Endothelial cell of umbilical vein (primary cell): ENCODE measurements at regions not wholly inside any gene's neighbourhood (a gene's known extent, or its start where the extent isn't known, plus 50 kb on each side); places are given as distances from the start of the nearest gene placed in this dataset.

Experiments used
- BruUV-seq: library from RNA; stranded (reverse); fragments of 400-500 nt; replicated peaks from 2 replicates; lab custom pipeline; 2021; lab: Mats Ljungman, UMichigan
- CTCF ChIA-PET: fragments of 300-600, 350-600 bp; sonication (Branson Sonifier 250); formaldehyde crosslinking; loops from one replicate; lab custom pipeline; 2021; ENCODE audit warnings: antibody characterized with exemption, inconsistent platforms; lab: Charles Lee
- POLR2A ChIA-PET: fragments of 300-600, 350-600 bp; sonication (Branson Sonifier 250); formaldehyde crosslinking; loops from one replicate; lab custom pipeline; 2021; ENCODE audit warnings: antibody characterized with exemption, inconsistent platforms; lab: Charles Lee
- DNase-seq: peaks from one replicate; pipeline ENCODE4 v3.0.0-alpha.2; 2011; ENCODE audit warnings: low read depth, low spot score
- FAIRE-seq: peaks from 2 replicates; lab custom pipeline; 2011; peaks lifted over from hg19 to GRCh38; lab: Jason Lieb, UNC
- H2AFZ ChIP-seq: 2 replicates; pipeline ENCODE4 v1.6.0; 2012; ENCODE audit warnings: low read depth, low read length, control low read depth, inconsistent platforms
- H3K27ac ChIP-seq: 2 replicates; pipeline ENCODE4 v1.5.1; 2011; ENCODE audit warnings: low read depth, mild to moderate bottlenecking, control low read depth, low read length, moderate library complexity; ENCODE audit not compliant: insufficient read depth
- H3K27me3 ChIP-seq, 2 experiments: 2 replicates each; pipeline versions ENCODE4 v1.6.0 to v1.6.1; 2011; ENCODE audit warnings: low read length in 2 of 2, mixed read lengths in 1 of 2; ENCODE audit not compliant: control insufficient read depth in 2 of 2, insufficient read depth in 2 of 2
- H3K36me3 ChIP-seq, 2 experiments: 2 replicates in 1 of 2; 3 replicates in 1 of 2; pipeline ENCODE4 v1.5.1; 2011; ENCODE audit warnings: low read length in 2 of 2, mild to moderate bottlenecking in 1 of 2, moderate library complexity in 1 of 2; ENCODE audit not compliant: control insufficient read depth in 2 of 2, insufficient read depth in 2 of 2; ENCODE audit errors: extremely low read depth in 1 of 2
- H3K4me1 ChIP-seq: 3 replicates; pipeline ENCODE4 v1.5.1; 2011; ENCODE audit warnings: mild to moderate bottlenecking, low read length; ENCODE audit not compliant: control insufficient read depth, insufficient read depth; ENCODE audit errors: extremely low read depth
- H3K4me2 ChIP-seq: 2 replicates; pipeline ENCODE4 v1.6.1; 2011; ENCODE audit warnings: low read length, control low read depth, mixed read lengths; ENCODE audit not compliant: insufficient read depth
- H3K4me3 ChIP-seq, 3 experiments: fragments of 200-600 bp in 1 of 3; sonication (generic), shearing (Covaris generic) in 1 of 3; replicated peaks in 1 of 3; 2 replicates each; pipeline ENCODE4 v1.5.1; 2011 to 2016; ENCODE audit warnings: control low read depth in 3 of 3, low read length in 3 of 3, mild to moderate bottlenecking in 2 of 3, inconsistent platforms in 1 of 3, low read depth in 1 of 3, moderate library complexity in 1 of 3; ENCODE audit not compliant: insufficient read depth in 1 of 3
- H3K79me2 ChIP-seq: 2 replicates; pipeline ENCODE4 v1.6.0; 2012; ENCODE audit warnings: low read length, inconsistent platforms; ENCODE audit not compliant: control insufficient read depth, insufficient read depth
- H3K9ac ChIP-seq: replicated peaks from 2 replicates; pipeline ENCODE3; 2011; ENCODE audit warnings: low read length, control low read depth; ENCODE audit not compliant: insufficient read depth; ENCODE audit errors: extremely low read depth
- H3K9me1 ChIP-seq: replicated peaks from 3 replicates; pipeline ENCODE4 v1.6.0; 2011; ENCODE audit warnings: mild to moderate bottlenecking, low read length; ENCODE audit not compliant: control insufficient read depth, insufficient read depth; ENCODE audit errors: extremely low read depth
- H3K9me3 ChIP-seq: replicated peaks from 2 replicates; pipeline ENCODE4 v1.5.1; 2012; ENCODE audit warnings: low read length, inconsistent platforms; ENCODE audit not compliant: control insufficient read depth, insufficient read depth
- H4K20me1 ChIP-seq: replicated peaks from 2 replicates; pipeline ENCODE3; 2011; ENCODE audit warnings: mild to moderate bottlenecking, low read length; ENCODE audit not compliant: control insufficient read depth, insufficient read depth; ENCODE audit errors: extremely low read depth
- EZH2 ChIP-seq: IDR thresholded peaks from 2 replicates; pipeline ENCODE4 v1.6.1; 2012; ENCODE audit warnings: borderline replicate concordance, low read depth, mild to moderate bottlenecking, moderate library complexity, low read length, inconsistent platforms; ENCODE audit not compliant: severe bottlenecking
- FOS ChIP-seq: IDR thresholded peaks from 2 replicates; pipeline ENCODE4 v1.6.1; 2011; ENCODE audit warnings: mild to moderate bottlenecking, low read length, moderate library complexity, borderline replicate concordance; ENCODE audit not compliant: insufficient read depth
- GATA2 ChIP-seq: IDR thresholded peaks from 2 replicates; pipeline ENCODE4 v1.7.0; 2011; ENCODE audit warnings: low read depth, mild to moderate bottlenecking, moderate library complexity, mixed read lengths, low read length; ENCODE audit not compliant: insufficient read length, insufficient read depth
- JUN ChIP-seq: IDR thresholded peaks from 2 replicates; pipeline ENCODE4 v1.6.1; 2011; ENCODE audit warnings: borderline replicate concordance, low read depth; ENCODE audit not compliant: insufficient read length, insufficient read depth
- MYC ChIP-seq: IDR thresholded peaks from one replicate; pipeline ENCODE4 v1.6.1; 2011; ENCODE audit warnings: mild to moderate bottlenecking, low read depth, low read length
- POLR2A ChIP-seq: IDR thresholded peaks from 2 replicates; pipeline ENCODE4 v1.6.1; 2012; ENCODE audit warnings: low read depth, mild to moderate bottlenecking, control low read depth, low read length
- POLR2AphosphoS5 ChIP-seq: IDR thresholded peaks from 2 replicates; pipeline ENCODE4 v1.6.1; 2012; ENCODE audit warnings: low read depth, mild to moderate bottlenecking, control low read depth, low read length, moderate library complexity; ENCODE audit not compliant: insufficient read depth
- dilution Hi-C: fragments of 300-500 bp; cut with MboI; formaldehyde crosslinking; loops from one replicate; pipeline ENCODE4 v1.15.0; 2019; ENCODE audit warnings: low sequenced_read_pairs; ENCODE audit not compliant: extremely low pct_ligation_motif_present
- intact Hi-C: fragments of 100-400 bp; cut with micrococcal nuclease; formaldehyde crosslinking; loops from one replicate; pipeline ENCODE4 v1.10.0; 2022
- TF ChIP-seq, protein P1 (sequence below), 2 donors: IDR thresholded peaks; 1 replicate in 1 of 2; 2 replicates in 1 of 2; pipeline ENCODE4 v1.5.1; 2011; ENCODE audit warnings: low read length in 2 of 2, mild to moderate bottlenecking in 2 of 2, moderate library complexity in 2 of 2, control low read depth in 1 of 2, inconsistent platforms in 1 of 2, low read depth in 1 of 2; ENCODE audit not compliant: insufficient read depth in 1 of 2; ENCODE audit errors: extremely low read depth in 1 of 2
- TF ChIP-seq, protein P2 (sequence below): IDR thresholded peaks from 2 replicates; pipeline ENCODE4 v1.6.1; 2011; ENCODE audit not compliant: insufficient read depth, insufficient read length

DNA sequence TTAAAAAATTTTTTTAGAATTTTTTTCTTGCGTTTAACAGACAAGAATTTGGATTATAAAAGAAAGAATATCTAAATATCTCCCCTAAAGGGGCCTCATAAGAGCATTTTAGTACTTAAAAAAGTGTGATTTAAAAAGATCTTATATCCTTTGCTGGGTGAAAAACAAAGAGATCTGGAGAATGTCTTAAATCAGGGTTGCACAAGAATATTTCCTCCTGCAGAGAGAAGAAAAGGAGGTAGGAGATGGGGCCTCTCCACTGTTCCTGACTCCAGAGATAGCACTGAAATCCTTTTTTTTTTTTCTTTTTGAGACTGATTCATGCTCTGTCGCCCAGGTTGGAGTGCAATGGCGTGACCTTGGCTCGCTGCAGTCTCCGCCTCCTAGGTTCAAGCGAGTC is 68.5 kb upstream of the OSR1 start:
- CTCF ChIA-PET = interaction anchor here (1.0 kb wide), 1 partner anchor 9 kb away, joined by 3 read pairs; no protein-coding TSS in a partner anchor
- dilution Hi-C loops = no loop called here

More for the DNA sequence above, 68.5 kb upstream of the OSR1 start:
- H3K4me2 ChIP-seq = no peak overlapping the region
- H3K27me3 ChIP-seq = no peaks in the 10 kb centered on the region
- no peaks in the 10 kb centered on the region for H3K36me3 ChIP-seq
- H3K79me2 ChIP-seq = no peaks in the 10 kb centered on the region
- no peak overlapping the region for H2AFZ ChIP-seq
- no peak overlapping the region for H3K4me3 ChIP-seq
- no peaks in the 10 kb centered on the region for H3K9me3 ChIP-seq
- no peaks in the 10 kb centered on the region for H4K20me1 ChIP-seq
- no peaks in the 10 kb centered on the region for H3K4me1 ChIP-seq
- no TSS peak for BruUV-seq
- no peak for FAIRE-seq
- POLR2A ChIA-PET = no interaction called here
- intact Hi-C loops = no loop called here
- TF ChIP-seq MYC (no peak), POLR2AphosphoS5 (no peak), JUN (no peak), POLR2A (no peak), GATA2 (no peak), EZH2 (no peak), FOS (no peak)
- TF ChIP-seq, protein P1, sequence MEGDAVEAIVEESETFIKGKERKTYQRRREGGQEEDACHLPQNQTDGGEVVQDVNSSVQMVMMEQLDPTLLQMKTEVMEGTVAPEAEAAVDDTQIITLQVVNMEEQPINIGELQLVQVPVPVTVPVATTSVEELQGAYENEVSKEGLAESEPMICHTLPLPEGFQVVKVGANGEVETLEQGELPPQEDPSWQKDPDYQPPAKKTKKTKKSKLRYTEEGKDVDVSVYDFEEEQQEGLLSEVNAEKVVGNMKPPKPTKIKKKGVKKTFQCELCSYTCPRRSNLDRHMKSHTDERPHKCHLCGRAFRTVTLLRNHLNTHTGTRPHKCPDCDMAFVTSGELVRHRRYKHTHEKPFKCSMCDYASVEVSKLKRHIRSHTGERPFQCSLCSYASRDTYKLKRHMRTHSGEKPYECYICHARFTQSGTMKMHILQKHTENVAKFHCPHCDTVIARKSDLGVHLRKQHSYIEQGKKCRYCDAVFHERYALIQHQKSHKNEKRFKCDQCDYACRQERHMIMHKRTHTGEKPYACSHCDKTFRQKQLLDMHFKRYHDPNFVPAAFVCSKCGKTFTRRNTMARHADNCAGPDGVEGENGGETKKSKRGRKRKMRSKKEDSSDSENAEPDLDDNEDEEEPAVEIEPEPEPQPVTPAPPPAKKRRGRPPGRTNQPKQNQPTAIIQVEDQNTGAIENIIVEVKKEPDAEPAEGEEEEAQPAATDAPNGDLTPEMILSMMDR (IDR thresholded peaks at IDR 0.05; ENCODE audit: extremely low read depth in 1 of 2, insufficient read depth in 1 of 2, low read depth in 1 of 2, low read length in 2 of 2) = no peak
- TF ChIP-seq, protein P2, sequence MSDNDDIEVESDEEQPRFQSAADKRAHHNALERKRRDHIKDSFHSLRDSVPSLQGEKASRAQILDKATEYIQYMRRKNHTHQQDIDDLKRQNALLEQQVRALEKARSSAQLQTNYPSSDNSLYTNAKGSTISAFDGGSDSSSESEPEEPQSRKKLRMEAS = no peak
- H3K9ac ChIP-seq = no peak overlapping the region
- no peak overlapping the region for H3K27ac ChIP-seq
- H3K9me1 ChIP-seq = no peaks in the 10 kb centered on the region
- no peak for DNase-seq
